OCI-LY1 (cell line): ENCODE measurements at regions not wholly inside any gene's neighbourhood (a gene's known extent, or its start where the extent isn't known, plus 50 kb on each side); places are given as distances from the start of the nearest gene placed in this dataset.

ENCODE experiments used
- H2AFZ ChIP-seq: fragments of 200-600 bp; sonication (generic), shearing (Covaris generic); 2 replicates; pipeline ENCODE4 v1.6.0; 2014; ENCODE audit warnings: antibody characterized with exemption, mild to moderate bottlenecking, low read length
- H3F3A ChIP-seq: fragments of 200-600 bp; sonication (generic), shearing (Covaris generic); 2 replicates; pipeline ENCODE4 v1.6.0; 2014; ENCODE audit warnings: mild to moderate bottlenecking, antibody characterized with exemption, low read length, moderate library complexity; ENCODE audit not compliant: insufficient read depth
- H3K27ac ChIP-seq: fragments of 200-600 bp; sonication (generic); 2 replicates; pipeline ENCODE4 v1.5.1; 2014; ENCODE audit warnings: low read length, mixed run types, mild to moderate bottlenecking, low read depth; ENCODE audit not compliant: poor library complexity, severe bottlenecking
- H3K27me3 ChIP-seq: fragments of 200-600 bp; sonication (generic); 2 replicates; pipeline ENCODE4 v1.6.0; 2014; ENCODE audit warnings: antibody characterized with exemption, mild to moderate bottlenecking, low read length, moderate library complexity; ENCODE audit not compliant: insufficient read depth
- H3K36me3 ChIP-seq: fragments of 200-600 bp; sonication (generic); 2 replicates; pipeline ENCODE4 v1.6.1; 2014; ENCODE audit warnings: mild to moderate bottlenecking, antibody characterized with exemption, low read length, moderate library complexity, mixed read lengths; ENCODE audit not compliant: insufficient read depth
- H3K4me1 ChIP-seq: fragments of 200-600 bp; sonication (generic); 2 replicates; pipeline ENCODE4 v1.5.1; 2014; ENCODE audit warnings: mild to moderate bottlenecking, low read length, moderate library complexity; ENCODE audit not compliant: insufficient read depth, severe bottlenecking
- H3K4me2 ChIP-seq: fragments of 200-600 bp; sonication (generic), shearing (Covaris generic); 2 replicates; pipeline ENCODE4 v1.6.1; 2014; ENCODE audit warnings: low read length
- H3K4me3 ChIP-seq: fragments of 200-600 bp; sonication (generic); 2 replicates; pipeline ENCODE4 v1.5.1; 2014; ENCODE audit warnings: low read length, low read depth, mild to moderate bottlenecking, mixed read lengths; ENCODE audit not compliant: poor library complexity, severe bottlenecking
- H3K79me2 ChIP-seq: fragments of 200-600 bp; shearing (Covaris generic); 2 replicates; pipeline ENCODE4 v1.6.1; 2016; ENCODE audit warnings: mixed run types, low read length, mixed read lengths; ENCODE audit not compliant: insufficient read depth
- H3K9ac ChIP-seq: fragments of 200-600 bp; sonication (generic), shearing (Covaris generic); 2 replicates; pipeline ENCODE4 v1.6.1; 2014; ENCODE audit warnings: mild to moderate bottlenecking, low read length, mixed read lengths
- H3K9me2 ChIP-seq: fragments of 200-600 bp; sonication (generic), shearing (Covaris generic); 2 replicates; pipeline ENCODE4 v1.6.1; 2014; ENCODE audit warnings: low read depth, mild to moderate bottlenecking, low read length, mixed read lengths
- H3K9me3 ChIP-seq: fragments of 200-600 bp; shearing (Covaris generic); 2 replicates; pipeline ENCODE4 v1.6.1; 2014; ENCODE audit warnings: low read length, mixed read lengths
- H4K20me1 ChIP-seq: fragments of 200-600 bp; sonication (generic), shearing (Covaris generic); 2 replicates; pipeline ENCODE4 v1.6.0; 2016; ENCODE audit warnings: mild to moderate bottlenecking, low read length; ENCODE audit not compliant: insufficient read depth
- CTCF ChIP-seq: fragments of 200-600 bp; sonication (generic), shearing (Covaris generic); IDR thresholded peaks from 2 replicates; pipeline ENCODE4 v1.5.1; 2017; ENCODE audit warnings: mild to moderate bottlenecking, antibody characterized with exemption, low read length, moderate library complexity, mixed read lengths
- EZH2 ChIP-seq: fragments of 200-600 bp; sonication (generic), shearing (Covaris generic); IDR thresholded peaks from 2 replicates; pipeline ENCODE4 v1.8.0; 2017; ENCODE audit warnings: borderline replicate concordance, mixed run types, mild to moderate bottlenecking, antibody characterized with exemption, low read length, moderate library complexity, mixed read lengths

GRCh38 chr2:190804182-190804795 is 76.3 kb upstream of the GLS start:
- TF ChIP-seq CTCF (peak; percentile 38), EZH2 (no peak)
- no peaks in the 10 kb centered on the region for H3K9me3 ChIP-seq
- H3K36me3 ChIP-seq = no peaks in the 10 kb centered on the region
- no peak overlapping the region for H3K4me3 ChIP-seq
- H2AFZ ChIP-seq = no peak overlapping the region
- no peak overlapping the region for H3K9ac ChIP-seq
- H3K9me2 ChIP-seq = no peaks in the 10 kb centered on the region
- no peaks in the 10 kb centered on the region for H3K4me1 ChIP-seq
- no peaks in the 10 kb centered on the region for H3K27me3 ChIP-seq
- no peaks in the 10 kb centered on the region for H4K20me1 ChIP-seq
- H3K27ac ChIP-seq = no peak overlapping the region
- no peaks in the 10 kb centered on the region for H3F3A ChIP-seq
- no peak overlapping the region for H3K4me2 ChIP-seq
- no peaks in the 10 kb centered on the region for H3K79me2 ChIP-seq

GRCh38 chr2:190805126-190805525 is 75.5 kb upstream of the GLS start:
- Histone ChIP-seq H3K9me2 (no peaks in the 10 kb centered on the region), H3F3A (no peaks in the 10 kb centered on the region), H3K9ac (no peak overlapping the region), H3K27me3 (no peaks in the 10 kb centered on the region), H3K9me3 (no peaks in the 10 kb centered on the region), H3K27ac (no peak overlapping the region), H4K20me1 (no peaks in the 10 kb centered on the region), H3K36me3 (no peaks in the 10 kb centered on the region), H3K4me1 (no peaks in the 10 kb centered on the region), H3K4me3 (no peak overlapping the region), H2AFZ (no peak overlapping the region), H3K4me2 (no peak overlapping the region), H3K79me2 (no peaks in the 10 kb centered on the region)
- no peak for TF ChIP-seq EZH2
- no peak for TF ChIP-seq CTCF

GRCh38 chr2:190805843-190806242 is 74.8 kb upstream of the GLS start:
- H3K36me3 ChIP-seq = no peaks in the 10 kb centered on the region
- H3F3A ChIP-seq = no peaks in the 10 kb centered on the region
- no peaks in the 10 kb centered on the region for H3K27me3 ChIP-seq

More at GRCh38 chr2:190805843-190806242, 74.8 kb upstream of the GLS start:
- H3K9ac ChIP-seq = no peak overlapping the region
- no peaks in the 10 kb centered on the region for H3K4me1 ChIP-seq
- no peaks in the 10 kb centered on the region for H3K9me3 ChIP-seq
- H3K79me2 ChIP-seq = no peaks in the 10 kb centered on the region
- H4K20me1 ChIP-seq = no peaks in the 10 kb centered on the region
- H3K4me2 ChIP-seq = no peak overlapping the region
- TF ChIP-seq EZH2 (no peak), CTCF (no peak)
- no peaks in the 10 kb centered on the region for H3K9me2 ChIP-seq
- H3K27ac ChIP-seq = no peak overlapping the region
- no peak overlapping the region for H2AFZ ChIP-seq
- H3K4me3 ChIP-seq = no peak overlapping the region
